HG03378 (cell line): ENCODE measurements at regions not wholly inside any gene's neighbourhood (a gene's known extent, or its start where the extent isn't known, plus 50 kb on each side); places are given as distances from the start of the nearest gene placed in this dataset.

Experiments
- ATAC-seq: cut with Tn5 transposase; IDR thresholded peaks from one replicate; pipeline ENCODE4 v1.9.1; 2021; ENCODE audit warnings: mild to moderate bottlenecking, moderate library complexity; ENCODE audit not compliant: unreplicated experiment

DNA sequence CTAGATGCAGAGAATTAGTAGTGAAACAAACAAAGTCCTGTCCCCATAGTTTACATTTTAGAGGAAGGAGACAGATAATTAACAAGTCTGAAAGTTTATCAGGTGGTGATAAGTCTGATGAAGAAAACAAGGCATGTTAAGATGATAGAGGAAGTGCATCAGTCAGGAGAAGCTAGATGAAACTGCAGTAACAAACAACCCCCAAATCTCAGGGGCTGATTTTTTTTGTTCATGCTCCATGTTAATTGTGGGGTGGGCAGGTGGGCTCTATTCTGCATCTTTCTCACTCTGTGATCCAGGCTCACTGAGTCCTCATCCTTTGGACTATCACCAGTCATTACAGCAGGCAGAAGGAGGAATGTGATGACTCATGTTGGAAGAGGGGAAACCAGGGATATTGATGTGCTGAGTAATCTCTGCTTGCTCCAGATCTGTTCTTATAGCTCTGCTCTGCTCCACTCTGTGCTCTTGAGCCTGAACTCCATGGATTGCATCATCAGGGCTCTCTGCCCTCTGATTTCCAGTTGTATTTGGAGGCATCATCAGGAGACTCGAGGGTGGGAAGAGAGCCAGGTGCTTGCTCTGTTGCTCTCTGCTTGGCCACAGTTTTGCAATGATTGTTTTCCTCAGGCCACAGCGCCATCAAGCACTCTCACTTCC, 166.9 kb downstream of the IER5 start:
- no peak for ATAC-seq

GRCh38 chr1:181257117-181257516, 168.6 kb downstream of the IER5 start:
- ATAC-seq = peak; percentile 95

DNA sequence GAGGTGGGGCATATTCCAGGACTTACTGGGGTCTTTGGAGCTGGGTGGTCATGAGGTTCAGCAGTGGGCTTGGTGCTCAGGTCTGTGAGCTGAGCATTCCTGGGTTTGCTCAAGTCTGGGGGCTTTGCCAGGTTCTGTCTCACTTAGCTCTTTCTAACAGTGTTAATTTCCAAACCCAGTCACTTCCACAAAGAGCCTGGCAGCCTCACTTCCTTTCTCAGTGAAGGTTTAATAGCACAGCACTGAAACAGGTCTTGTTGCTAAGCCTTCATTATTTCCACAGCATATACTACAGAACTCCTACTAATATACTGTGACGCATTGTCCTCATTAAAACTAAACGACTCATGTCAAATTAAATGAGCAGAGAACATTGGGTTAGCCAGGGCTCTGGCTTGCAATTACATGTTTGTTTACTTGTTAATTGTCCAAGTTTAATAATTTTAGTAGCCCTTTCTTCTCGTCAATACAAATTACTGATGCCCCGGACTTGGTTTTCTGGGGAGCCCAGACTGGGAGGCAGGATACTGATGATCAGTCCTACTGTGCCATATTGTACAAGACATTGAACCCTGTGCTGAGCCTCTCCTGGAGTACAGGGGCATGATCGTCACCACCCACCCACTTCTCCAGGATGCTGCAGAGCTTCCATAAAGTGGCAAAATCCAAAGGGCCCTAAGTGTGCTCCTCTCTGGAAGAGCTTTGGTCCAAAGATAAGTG, 170.7 kb downstream of the IER5 start:
- no peak for ATAC-seq

DNA sequence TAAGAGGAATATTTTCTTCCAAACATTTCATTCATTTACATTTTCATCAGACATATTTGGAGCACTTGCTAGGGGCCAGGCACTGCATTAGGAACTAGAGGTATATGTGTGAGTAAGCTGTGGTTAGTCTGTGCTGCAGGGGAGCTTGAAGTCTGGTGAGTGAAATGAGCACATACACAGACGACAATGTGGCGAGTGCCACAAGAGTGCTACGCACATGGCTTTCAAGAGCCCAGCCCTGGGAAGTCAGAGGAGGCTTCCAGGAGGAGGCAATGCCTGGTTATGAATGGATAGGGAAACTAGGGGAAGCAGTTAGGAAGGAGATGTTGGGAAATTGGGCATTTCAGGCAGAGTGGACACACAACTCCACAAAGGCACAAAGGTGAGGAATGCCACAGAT, 171.8 kb downstream of the IER5 start:
- ATAC-seq = no peak

- no peak for ATAC-seq
Measured at GRCh38 chr1:181260994-181261393, 172.5 kb downstream of the IER5 start.

GRCh38 chr1:181262069-181262468, 173.6 kb downstream of the IER5 start:
- no peak for ATAC-seq

GRCh38 chr1:181263444-181263843, 174.9 kb downstream of the IER5 start:
- ATAC-seq = no peak

- no peak for ATAC-seq
Measured at GRCh38 chr1:181264821-181265220, 176.3 kb downstream of the IER5 start.

DNA sequence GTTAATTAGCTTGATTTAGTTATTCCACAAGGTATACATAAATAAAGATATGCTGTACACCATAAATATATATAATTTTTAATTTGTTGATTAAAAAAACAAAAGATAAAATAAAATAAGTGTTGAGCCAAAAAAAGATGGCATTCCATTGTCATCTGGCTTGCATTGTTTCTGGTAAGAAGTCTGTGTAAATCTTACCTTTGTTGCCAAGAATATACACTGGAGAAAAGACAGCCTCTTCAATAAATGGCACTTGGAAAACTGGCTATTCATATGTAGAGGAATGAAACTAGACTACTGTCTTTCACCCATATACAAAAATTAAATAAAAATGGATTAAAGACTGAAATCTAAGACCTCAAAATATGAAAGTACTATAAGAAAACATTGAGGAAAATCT, 196.5 kb downstream of the IER5 start:
- ATAC-seq = no peak

DNA sequence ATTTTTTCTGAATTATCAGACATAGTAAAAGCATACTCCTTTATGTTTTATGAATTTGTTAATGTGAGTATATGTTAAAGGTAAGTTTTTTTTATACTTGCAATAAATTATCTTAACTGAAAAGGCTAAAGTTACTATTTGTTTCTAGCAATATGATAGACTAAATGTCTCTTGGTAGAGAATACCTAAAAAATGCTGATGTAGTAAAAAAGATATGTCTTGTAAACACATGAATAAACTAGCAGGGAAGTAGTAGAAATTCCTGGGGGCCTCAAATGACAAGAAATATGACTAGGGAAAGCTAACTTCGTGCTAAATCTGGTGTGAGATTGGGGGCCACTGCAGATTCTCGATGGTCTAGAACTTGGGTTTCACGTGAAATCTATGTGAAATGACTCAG, 188.1 kb upstream of the CACNA1E start:
- no peak for ATAC-seq

DNA sequence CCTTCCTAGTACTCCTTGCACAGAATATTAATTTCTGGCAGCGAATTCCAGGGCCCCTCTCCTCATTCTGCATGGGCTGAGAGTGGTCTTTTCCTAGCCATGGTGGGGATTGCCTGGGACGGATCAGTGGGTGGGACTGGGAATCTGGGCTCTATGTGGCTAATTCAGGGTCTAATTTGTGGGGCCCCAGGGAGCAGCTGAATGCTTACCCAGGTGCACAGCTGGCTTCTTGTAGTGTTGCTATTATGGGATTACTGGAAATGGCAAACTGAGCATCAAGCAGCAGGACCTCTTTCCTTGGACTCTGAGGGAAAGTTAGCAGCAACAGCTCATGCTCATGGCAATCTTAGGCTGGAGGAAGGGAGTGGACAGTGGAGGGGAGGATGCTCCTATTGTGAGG, 187.1 kb upstream of the CACNA1E start:
- ATAC-seq = no peak

DNA sequence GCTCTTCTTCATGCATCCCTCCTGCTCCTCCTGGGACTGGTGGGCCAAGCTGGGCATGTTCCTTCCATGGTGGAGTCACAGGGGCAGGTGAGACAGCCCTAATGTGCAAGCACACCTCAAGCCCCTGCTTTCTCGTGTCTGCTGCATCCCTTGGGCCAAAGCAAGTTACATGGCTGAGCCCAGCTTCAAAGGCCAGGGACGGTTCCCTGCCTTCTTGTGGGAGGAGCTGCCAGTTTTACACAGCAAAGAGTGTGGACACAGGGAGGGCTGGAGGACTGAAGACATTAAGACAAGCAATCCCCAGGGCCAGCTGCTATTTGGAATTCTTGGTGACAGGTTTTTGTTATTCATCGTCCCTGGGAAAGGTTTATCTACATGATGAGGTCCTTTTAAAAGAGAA, 175.2 kb upstream of the CACNA1E start:
- ATAC-seq = no peak

- no peak for ATAC-seq
Measured at GRCh38 chr1:181310560-181310959, 172.8 kb upstream of the CACNA1E start.

GRCh38 chr1:181312946-181313345, 170.4 kb upstream of the CACNA1E start:
- ATAC-seq = no peak

DNA sequence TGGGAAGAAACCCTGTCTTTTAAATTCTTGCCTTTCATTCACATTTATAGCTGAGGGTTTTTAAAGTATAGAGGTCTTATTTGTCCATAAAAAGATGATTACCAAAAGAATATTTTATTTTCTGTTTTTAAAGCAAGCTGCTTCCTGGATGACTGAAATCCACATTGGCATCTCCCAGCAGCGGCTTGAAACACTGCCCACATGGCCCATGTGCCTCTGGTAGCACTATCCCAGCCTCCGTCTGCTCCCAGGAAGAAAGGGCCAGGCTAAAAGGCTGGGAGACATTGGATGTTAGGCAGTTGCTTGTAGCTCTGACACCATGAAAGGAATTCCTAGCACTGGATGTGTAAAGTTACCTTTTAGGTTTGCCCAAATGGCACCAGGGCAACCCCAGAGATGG, 169.9 kb upstream of the CACNA1E start:
- ATAC-seq = no peak

- no peak for ATAC-seq
Measured at GRCh38 chr1:181314010-181314409, 169.3 kb upstream of the CACNA1E start.

- ATAC-seq = no peak
Measured at GRCh38 chr1:181314959-181315358, 168.4 kb upstream of the CACNA1E start.

DNA sequence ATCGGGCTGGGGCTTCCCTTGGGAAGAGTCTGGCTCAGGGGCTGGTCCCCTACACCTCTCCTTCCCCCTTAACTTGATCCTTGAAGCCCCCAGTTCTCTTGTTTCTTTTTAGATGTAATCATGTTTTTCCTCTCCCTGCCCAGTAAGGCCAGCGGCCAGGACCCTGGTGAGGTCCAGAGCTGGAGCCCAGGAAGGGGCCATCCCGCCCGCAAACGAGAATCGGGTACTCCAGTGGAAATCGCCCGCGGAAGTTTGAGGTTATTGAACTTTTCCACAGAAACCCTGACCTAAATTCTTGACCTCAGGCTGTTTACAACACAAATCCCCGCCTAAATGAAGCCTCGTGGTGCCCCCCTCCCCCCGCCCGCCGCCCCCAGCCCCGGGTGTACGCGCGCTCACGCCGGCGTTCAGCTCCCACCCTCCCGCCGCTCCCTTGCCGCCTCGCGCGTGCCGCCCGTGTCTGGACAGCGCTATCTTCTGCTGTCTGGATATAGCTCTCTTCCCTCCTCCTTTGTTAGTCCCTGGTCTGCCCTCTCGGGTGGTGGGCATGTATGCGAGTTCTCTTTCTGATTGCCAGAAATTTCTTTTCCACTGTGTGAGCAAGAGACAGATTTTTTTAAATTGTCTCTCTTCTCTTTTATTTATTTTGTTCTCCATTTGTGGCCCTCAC, 165.9 kb upstream of the CACNA1E start:
- no peak for ATAC-seq

- no peak for ATAC-seq
Measured at GRCh38 chr1:181318022-181318857, 165.1 kb upstream of the CACNA1E start.

DNA sequence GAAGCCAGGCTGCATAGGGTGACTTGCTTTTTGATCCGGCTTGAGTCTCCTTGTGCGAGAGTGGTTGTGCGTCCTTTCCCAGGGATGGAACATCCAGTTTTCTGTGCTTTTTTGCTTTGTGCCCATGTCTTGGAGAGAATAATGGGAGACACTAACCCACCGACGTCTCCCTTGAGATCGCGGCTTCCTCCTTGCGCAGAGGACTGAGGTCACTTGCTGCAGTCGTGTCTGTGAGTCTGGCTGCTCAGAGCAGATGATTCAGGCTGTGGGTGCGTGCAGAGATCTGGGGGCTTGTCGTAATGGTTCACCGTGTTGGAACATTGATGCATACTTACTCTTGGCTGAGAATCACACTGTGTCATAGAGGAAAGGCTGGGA, 164.5 kb upstream of the CACNA1E start:
- no peak for ATAC-seq

DNA sequence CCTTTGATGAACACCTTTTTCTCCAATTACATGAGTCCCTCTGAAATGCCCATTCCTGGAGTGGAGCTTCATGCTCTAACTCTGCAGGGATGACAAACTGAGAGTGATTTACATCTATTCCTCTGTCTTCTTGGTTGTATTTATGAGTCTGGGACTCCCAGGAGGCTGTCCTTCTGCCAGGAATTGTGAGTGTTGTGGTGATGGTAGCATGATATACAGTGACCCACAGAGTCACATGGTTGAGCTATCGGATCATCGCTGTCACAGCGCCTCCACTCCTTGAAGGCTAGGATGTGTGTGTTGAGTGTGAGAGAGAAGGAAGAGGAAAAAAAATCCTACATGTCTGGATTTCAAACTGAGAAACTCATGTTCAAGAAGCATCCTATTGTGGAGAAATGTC, 163.4 kb upstream of the CACNA1E start:
- ATAC-seq = no peak
